Esophagus muscularis mucosa (tissue), 4 donors: ENCODE measurements at regions not wholly inside any gene's neighbourhood (a gene's known extent, or its start where the extent isn't known, plus 50 kb on each side); places are given as distances from the start of the nearest gene placed in this dataset.

ENCODE experiments used
- DNase-seq: peaks from one replicate; pipeline ENCODE4 v3.0.0-alpha.2; 2017; ENCODE audit errors: extremely low spot score
- H3K27ac ChIP-seq, 4 donors: fragments of 200-600 bp; sonication (generic); replicated peaks in 1 of 4; 1 replicate in 3 of 4; 2 replicates in 1 of 4; pipeline ENCODE4 v1.5.1; 2016 to 2019; ENCODE audit warnings: mild to moderate bottlenecking in 1 of 4
- H3K27me3 ChIP-seq, 4 donors: fragments of 200-600 bp; sonication (generic); one replicate each; pipeline versions ENCODE4 v1.5.1 to v1.6.0; 2016 to 2019
- H3K36me3 ChIP-seq, 4 donors: fragments of 200-600 bp; sonication (generic); one replicate each; pipeline ENCODE4 v1.5.1; 2016 to 2019
- H3K4me1 ChIP-seq, 4 donors: fragments of 200-600 bp; sonication (generic); one replicate each; pipeline ENCODE4 v1.5.1; 2016 to 2019
- H3K4me3 ChIP-seq, 4 donors: fragments of 200-600 bp; sonication (generic); 1 replicate in 2 of 4; 2 replicates in 2 of 4; pipeline ENCODE4 v1.5.1; 2016 to 2019; ENCODE audit warnings: mild to moderate bottlenecking in 4 of 4, moderate library complexity in 1 of 4
- H3K9me3 ChIP-seq, 4 donors: fragments of 200-600 bp; sonication (generic); 1 replicate in 3 of 4; 2 replicates in 1 of 4; pipeline ENCODE4 v1.5.1; 2016 to 2019
- EP300 ChIP-seq: sonication (generic); formaldehyde crosslinking; IDR thresholded peaks from one replicate; pipeline ENCODE4 v1.6.1; 2017; ENCODE audit warnings: antibody characterized with exemption
- POLR2A ChIP-seq: fragments of 450-650 bp; IDR thresholded peaks from one replicate; pipeline ENCODE4 v1.6.1; 2017; ENCODE audit warnings: antibody characterized with exemption, moderate library complexity, mild to moderate bottlenecking, low read depth
- POLR2AphosphoS5 ChIP-seq, 2 donors: sonication (generic); formaldehyde crosslinking; IDR thresholded peaks; one replicate each; pipeline ENCODE4 v1.6.1; 2017; ENCODE audit warnings: antibody characterized with exemption in 2 of 2
- WGBS: methylation state at CpG from one replicate; pipeline ENCODE4 v1.1.5; 2018; 5-methylcytosine and 5-hydroxymethylcytosine counted together
- intact Hi-C: fragments of 100-400 bp; cut with DNase I; formaldehyde crosslinking; loops from one replicate; pipeline ENCODE4 v1.15.1; 2023
- TF ChIP-seq, protein P1 (sequence below), 3 experiments: fragments of 200-600 bp in 2 of 3; fragments of 450-650 bp in 1 of 3; sonication (generic) in 2 of 3; IDR thresholded peaks; one replicate each; pipeline ENCODE4 v1.5.1; 2017 to 2019; ENCODE audit warnings: antibody characterized with exemption in 3 of 3, mild to moderate bottlenecking in 2 of 3, moderate library complexity in 1 of 3

DNA sequence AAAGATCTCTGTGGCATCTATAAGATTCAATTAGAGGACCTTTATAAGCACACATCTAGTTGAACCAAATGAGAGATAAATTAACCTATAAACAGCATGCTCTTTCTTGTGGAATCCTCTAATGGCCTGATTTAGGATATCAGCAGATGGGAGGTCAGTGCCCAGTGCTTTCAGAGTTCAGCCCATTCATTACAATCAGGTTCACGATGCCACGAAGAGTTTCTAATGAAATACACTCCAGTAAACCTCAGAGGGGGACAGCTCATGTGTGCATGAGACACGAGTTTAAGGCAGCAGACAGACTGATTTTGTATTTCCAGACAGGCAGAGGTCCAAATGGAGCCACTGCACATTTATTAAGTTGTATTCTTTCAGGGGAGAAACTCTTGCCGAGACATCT, 544.4 kb upstream of the PKN2 start:
- no peaks in the 10 kb centered on the region for H3K4me1 ChIP-seq
- H3K27ac ChIP-seq, result no peak overlapping the region
- TF ChIP-seq, protein P1, sequence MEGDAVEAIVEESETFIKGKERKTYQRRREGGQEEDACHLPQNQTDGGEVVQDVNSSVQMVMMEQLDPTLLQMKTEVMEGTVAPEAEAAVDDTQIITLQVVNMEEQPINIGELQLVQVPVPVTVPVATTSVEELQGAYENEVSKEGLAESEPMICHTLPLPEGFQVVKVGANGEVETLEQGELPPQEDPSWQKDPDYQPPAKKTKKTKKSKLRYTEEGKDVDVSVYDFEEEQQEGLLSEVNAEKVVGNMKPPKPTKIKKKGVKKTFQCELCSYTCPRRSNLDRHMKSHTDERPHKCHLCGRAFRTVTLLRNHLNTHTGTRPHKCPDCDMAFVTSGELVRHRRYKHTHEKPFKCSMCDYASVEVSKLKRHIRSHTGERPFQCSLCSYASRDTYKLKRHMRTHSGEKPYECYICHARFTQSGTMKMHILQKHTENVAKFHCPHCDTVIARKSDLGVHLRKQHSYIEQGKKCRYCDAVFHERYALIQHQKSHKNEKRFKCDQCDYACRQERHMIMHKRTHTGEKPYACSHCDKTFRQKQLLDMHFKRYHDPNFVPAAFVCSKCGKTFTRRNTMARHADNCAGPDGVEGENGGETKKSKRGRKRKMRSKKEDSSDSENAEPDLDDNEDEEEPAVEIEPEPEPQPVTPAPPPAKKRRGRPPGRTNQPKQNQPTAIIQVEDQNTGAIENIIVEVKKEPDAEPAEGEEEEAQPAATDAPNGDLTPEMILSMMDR (IDR thresholded peaks at IDR 0.05), result no peak
- TF ChIP-seq POLR2A (no peak), EP300 (no peak), POLR2AphosphoS5 (IDR thresholded peaks at IDR 0.05) (no peak)
- intact Hi-C loops, result no loop called here
- H3K36me3 ChIP-seq, result no peaks in the 10 kb centered on the region
- no peak overlapping the region for H3K4me3 ChIP-seq
- 85% methylated on average over 4 of the region's 4 CpGs for WGBS
- no peaks in the 10 kb centered on the region for H3K27me3 ChIP-seq
- DNase-seq, result no peak
- no peaks in the 10 kb centered on the region for H3K9me3 ChIP-seq

DNA sequence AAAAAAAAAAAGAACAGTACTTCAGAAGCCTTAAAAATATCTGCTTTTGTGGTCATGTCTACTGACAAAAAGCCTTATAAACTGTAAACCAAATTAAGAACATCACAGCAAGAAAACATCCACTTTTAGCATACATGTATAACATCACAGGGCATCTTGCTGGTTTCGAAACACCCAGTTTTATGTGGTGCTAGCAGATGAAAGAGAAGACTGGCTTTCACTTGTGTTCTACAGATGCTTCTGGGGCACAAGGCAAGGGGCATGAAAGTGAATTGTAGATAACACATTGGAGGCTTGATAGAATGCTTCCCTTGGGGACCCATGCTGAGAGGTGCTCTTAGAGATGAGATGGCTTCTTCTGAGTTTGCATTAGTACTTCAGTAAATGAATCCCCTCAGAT, 543.7 kb upstream of the PKN2 start:
- Histone ChIP-seq H3K9me3 (no peaks in the 10 kb centered on the region), H3K4me3 (no peak overlapping the region), H3K36me3 (no peaks in the 10 kb centered on the region), H3K27me3 (no peaks in the 10 kb centered on the region), H3K27ac (no peak overlapping the region), H3K4me1 (no peaks in the 10 kb centered on the region)
- TF ChIP-seq POLR2A, result no peak
- TF ChIP-seq, protein P1 (IDR thresholded peaks at IDR 0.05), result no peak
- TF ChIP-seq POLR2AphosphoS5 (IDR thresholded peaks at IDR 0.05), result no peak
- no peak for TF ChIP-seq EP300
- no peak for DNase-seq
- WGBS, result 93% methylated on average over 1 of the region's 1 CpG
- intact Hi-C loops, result no loop called here

DNA sequence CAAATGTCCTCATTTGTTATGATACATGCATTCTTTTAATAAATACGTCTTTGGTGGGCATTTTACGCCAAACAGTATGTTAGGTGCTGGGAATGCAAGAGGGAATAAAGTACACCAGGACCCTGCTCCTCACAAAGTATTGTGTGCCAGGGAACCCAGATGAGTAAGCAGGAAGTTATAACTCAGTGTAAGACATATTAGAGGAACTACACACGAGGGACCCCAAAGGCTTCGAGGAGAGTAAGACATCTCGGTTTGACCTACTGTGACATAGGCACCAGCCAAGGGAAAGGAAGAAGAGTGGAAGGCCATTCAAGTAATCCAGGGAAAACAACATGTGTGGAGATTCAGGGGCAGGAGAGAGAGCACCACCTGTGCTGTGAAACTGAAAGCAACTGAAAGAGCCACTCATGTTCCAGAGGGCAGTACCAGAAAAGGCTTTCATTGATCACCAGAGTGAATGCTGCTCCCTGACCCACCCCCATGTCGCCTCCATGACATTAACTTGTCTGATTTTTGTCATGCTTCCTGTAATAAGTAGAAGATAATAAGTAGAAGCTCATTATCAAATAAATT, 542.5 kb upstream of the PKN2 start:
- TF ChIP-seq EP300 (no peak), POLR2A (no peak), POLR2AphosphoS5 (IDR thresholded peaks at IDR 0.05) (no peak)
- TF ChIP-seq, protein P1 (IDR thresholded peaks at IDR 0.05), result no peak
- Histone ChIP-seq H3K9me3 (no peaks in the 10 kb centered on the region), H3K4me1 (no peaks in the 10 kb centered on the region), H3K4me3 (no peak overlapping the region), H3K36me3 (no peaks in the 10 kb centered on the region), H3K27ac (no peak overlapping the region), H3K27me3 (no peaks in the 10 kb centered on the region)
- DNase-seq, result no peak
- intact Hi-C loops, result no loop called here
- 74% methylated on average over 6 of the region's 6 CpGs for WGBS

DNA sequence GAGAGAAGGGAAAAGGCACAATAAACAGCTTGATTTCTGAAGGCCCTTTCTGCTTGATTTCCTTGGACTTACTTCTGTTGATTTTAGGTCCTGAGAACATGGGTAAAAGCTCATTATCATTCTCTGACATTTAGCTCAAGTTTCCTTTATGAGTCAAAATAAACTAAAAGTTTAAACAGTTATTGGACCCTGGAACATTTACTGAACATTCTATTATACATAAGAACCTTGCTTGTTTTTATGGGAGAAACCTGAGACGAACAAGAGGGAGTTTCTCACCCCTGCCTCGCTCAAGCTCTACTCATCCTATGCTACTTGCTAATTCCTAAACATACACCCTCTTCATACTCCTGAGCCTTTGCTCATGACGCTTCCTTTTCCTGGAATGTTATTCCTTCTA, 538.3 kb upstream of the PKN2 start:
- Histone ChIP-seq H3K27me3 (no peaks in the 10 kb centered on the region), H3K9me3 (no peaks in the 10 kb centered on the region), H3K27ac (no peak overlapping the region), H3K36me3 (no peaks in the 10 kb centered on the region), H3K4me1 (no peaks in the 10 kb centered on the region), H3K4me3 (no peak overlapping the region)
- 82% methylated on average over 3 of the region's 3 CpGs for WGBS
- intact Hi-C loops, result no loop called here
- no peak for DNase-seq
- TF ChIP-seq, protein P1 (IDR thresholded peaks at IDR 0.05), result no peak
- TF ChIP-seq POLR2AphosphoS5 (IDR thresholded peaks at IDR 0.05) (no peak), POLR2A (no peak), EP300 (no peak)

DNA sequence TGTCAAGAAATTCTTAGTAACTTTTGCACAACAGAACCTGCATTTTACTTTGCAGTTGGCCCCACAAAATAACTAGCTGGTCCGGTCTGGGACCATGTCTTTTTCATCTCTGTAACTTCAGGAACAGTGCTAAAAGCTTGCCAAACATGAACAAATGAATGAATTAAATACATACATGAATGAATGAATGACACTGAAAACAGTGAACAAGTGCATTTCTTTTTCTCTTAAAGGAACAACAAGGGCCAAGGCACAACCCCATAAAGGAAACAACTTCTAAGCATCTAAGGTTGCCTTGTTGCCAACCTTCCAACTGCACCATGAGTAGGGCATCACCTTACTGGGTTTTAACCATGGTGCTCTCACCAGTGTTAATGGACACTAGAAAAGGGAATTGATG, 534.4 kb upstream of the PKN2 start:
- no peaks in the 10 kb centered on the region for H3K9me3 ChIP-seq

More for the DNA sequence above, 534.4 kb upstream of the PKN2 start:
- Histone ChIP-seq H3K27me3 (no peaks in the 10 kb centered on the region), H3K4me3 (no peak overlapping the region), H3K36me3 (no peaks in the 10 kb centered on the region), H3K27ac (no peak overlapping the region), H3K4me1 (no peaks in the 10 kb centered on the region)
- intact Hi-C loops, result no loop called here
- TF ChIP-seq POLR2A (no peak), EP300 (no peak), POLR2AphosphoS5 (IDR thresholded peaks at IDR 0.05) (no peak)
- TF ChIP-seq, protein P1 (IDR thresholded peaks at IDR 0.05), result no peak
- WGBS, result 91% methylated on average over 1 of the region's 1 CpG
- DNase-seq, result no peak
